ENCODE measurements at regions not wholly inside any gene's neighbourhood (a gene's known extent, or its start where the extent isn't known, plus 50 kb on each side); places are given as distances from the start of the nearest gene placed in this dataset.

DNA sequence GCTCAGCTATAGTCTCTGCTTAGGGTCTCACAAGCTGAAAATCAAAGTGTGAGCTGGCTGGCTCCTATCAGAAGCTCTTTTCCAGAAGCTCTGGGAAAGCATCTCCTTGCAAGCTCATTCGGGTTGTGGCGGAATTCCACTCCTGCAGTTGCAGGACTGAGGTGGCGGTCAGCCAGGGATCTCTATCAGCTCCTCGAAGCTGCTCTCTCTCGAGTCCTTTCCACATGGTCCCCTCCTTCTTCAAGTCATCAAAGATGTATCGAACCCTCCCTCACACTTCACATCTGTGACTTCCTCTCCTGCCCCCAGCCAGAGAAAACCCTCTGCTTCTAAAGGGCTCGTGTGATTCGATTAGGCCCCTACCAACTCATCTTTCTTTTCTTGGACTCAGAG is 141.7 kb downstream of the ZFP36L2 start:
- DNase-seq (ENCODE audit: low read depth): no peak

- no peak for DNase-seq (ENCODE audit: low read depth)
Measured at GRCh38 chr2:43083710-43084698, 142.4 kb downstream of the ZFP36L2 start.

- DNase-seq (ENCODE audit: low read depth): no peak
Measured at GRCh38 chr2:43082903-43083677, 143.3 kb downstream of the ZFP36L2 start.

- DNase-seq (ENCODE audit: low read depth): no peak
Measured at GRCh38 chr2:43082111-43082894, 144.1 kb downstream of the ZFP36L2 start.

GRCh38 chr2:43081131-43081765 is 145.2 kb downstream of the ZFP36L2 start:
- no peak for DNase-seq (ENCODE audit: low read depth)

DNA sequence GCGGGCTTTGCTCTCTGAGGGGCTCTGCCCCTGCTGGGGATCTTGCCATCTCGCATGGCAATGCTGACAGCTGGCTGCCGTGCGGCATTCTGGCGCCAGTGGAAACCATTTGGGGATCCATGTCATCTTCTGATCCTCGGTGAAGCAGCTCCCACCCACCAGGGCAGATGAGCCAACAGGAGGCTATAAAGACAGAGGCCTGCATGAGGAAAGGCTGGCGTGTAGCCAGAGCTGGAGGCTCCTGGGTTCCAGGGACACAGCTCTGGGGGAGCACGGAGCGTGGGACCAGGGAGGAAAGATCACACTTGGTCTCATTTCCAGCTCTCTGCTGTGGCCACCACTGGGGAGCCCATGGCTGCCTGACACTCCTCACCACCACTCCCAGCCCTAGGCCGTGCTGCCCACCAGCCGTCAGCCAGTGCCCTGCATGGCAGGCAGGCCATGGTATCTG is 145.8 kb downstream of the ZFP36L2 start:
- DNase-seq (ENCODE audit: low read depth): no peak

- DNase-seq (ENCODE audit: low read depth): no peak
Measured at GRCh38 chr2:43078781-43079755, 147.3 kb downstream of the ZFP36L2 start.

DNA sequence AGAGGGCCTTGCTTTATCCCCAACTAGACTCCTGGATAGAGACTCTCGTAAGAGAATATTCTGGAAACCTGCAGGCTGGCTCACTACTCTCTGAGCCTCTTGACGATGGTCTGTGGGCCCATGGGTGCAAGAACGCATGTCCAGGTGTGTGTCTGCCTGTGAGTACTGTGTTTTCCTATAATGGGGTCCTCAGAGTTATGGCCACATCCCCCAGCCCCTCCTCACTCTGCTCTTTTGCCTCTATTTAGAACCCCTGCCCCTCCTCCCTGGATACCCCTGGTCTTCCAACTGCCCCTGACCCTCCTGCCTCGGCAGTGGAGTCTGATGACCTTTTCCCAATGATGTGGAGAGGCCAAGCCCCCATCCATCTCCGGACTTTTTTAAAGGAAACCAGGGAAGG is 148.1 kb downstream of the ZFP36L2 start:
- DNase-seq (ENCODE audit: low read depth): no peak

GRCh38 chr2:43077876-43078275 is 148.5 kb downstream of the ZFP36L2 start:
- DNase-seq (ENCODE audit: low read depth): no peak

GRCh38 chr2:43076676-43077075 is 149.7 kb downstream of the ZFP36L2 start:
- DNase-seq (ENCODE audit: low read depth): no peak

- no peak for DNase-seq (ENCODE audit: low read depth)
Measured at GRCh38 chr2:43075811-43076585, 150.4 kb downstream of the ZFP36L2 start.

GRCh38 chr2:43075054-43075593 is 151.3 kb downstream of the ZFP36L2 start:
- no peak for DNase-seq (ENCODE audit: low read depth)

DNA sequence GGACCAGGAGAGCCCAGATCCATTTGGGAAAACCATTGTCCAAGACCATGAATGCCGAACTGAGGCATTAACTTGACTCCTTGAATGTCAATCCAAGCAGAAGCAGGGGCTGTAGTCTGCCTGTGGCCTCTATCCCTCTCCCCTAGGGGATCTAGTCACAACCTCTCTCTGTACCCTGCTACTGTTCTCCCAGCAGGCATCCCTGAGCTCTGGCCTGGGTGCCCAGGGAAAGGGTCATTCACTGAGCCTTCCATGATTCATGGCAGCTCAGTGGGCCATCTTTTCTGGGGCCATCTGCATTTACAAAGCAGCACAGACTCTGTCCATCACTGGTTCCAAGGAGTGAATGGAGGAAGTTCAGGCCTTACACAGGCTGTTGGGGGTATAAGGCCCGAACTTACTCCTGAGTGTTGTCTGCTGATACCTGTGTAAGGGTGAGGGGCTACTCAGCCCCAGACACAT is 151.8 kb downstream of the ZFP36L2 start:
- DNase-seq (ENCODE audit: low read depth): no peak

- no peak for DNase-seq (ENCODE audit: low read depth)
Measured at GRCh38 chr2:43074052-43074451, 152.4 kb downstream of the ZFP36L2 start.

DNA sequence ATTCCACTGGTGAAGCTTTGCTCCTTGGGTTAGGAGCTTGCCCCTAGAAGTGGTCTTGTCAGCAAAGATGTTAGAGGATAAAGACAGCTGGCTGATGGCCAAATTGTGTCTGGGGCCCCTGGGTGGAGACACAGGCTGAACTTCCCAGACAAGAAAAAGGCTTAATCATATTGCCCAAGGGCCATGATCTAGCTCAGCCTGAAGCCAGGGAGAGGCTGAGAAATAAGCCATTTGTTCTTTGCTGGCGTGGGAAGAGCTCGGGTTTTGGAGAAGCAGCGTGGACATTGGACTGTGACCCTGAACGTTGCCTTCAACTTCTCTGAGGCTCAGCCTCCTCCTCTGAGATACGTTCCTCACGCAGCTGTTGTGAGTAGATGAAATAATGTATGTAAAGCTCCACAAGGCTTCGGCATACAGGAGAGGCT is 153.0 kb downstream of the ZFP36L2 start:
- DNase-seq (ENCODE audit: low read depth): no peak

DNA sequence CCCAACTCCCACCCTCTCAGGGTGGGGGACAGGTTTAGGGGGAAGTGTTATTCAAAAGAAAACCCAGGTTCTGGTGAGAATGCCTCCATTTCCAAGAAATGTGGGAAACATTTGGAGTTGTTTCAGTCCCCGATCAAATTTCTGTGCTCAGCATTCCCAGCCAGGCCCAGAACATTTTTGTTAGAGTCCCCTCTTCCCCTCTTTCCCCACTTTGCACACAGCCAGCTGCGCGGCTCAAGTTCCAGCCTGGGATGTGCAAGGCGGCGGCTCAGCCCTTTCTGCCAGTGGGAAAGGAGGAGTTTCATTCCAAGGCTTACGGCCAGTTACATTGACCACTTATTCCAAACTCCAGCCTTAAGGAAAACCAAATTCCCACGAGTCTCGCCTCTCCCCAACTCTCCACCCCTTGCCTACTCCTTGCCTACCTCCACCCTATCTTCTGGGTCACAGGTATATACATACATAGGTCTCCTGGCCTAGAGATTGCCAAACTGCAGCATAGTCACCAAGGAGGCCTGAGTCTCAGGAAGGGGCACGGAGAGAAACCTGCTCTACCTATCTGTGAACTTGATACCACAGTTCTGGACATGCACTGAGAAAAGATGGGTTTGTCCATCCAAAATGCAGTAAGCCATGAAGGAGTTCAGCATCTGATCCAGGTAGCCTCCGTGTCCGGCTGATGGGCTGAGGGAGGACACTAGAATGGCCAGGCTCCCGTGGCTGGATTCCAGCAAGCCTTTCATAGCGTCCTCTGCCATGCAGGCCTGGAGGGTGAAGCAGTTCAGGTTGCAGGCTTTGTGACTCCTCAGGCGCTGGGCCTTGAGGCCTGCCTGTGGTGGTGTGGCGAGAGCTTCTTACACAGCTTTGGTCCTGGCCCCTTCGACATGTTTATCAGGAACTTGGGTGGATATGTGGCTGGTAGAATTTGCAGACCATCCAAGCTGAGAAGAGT is 154.5 kb downstream of the ZFP36L2 start:
- DNase-seq (ENCODE audit: low read depth): no peak

GRCh38 chr2:43070676-43071502 is 155.5 kb downstream of the ZFP36L2 start:
- no peak for DNase-seq (ENCODE audit: low read depth)
